Endodermal cell (in vitro differentiated cells): ENCODE measurements at regions not wholly inside any gene's neighbourhood (a gene's known extent, or its start where the extent isn't known, plus 50 kb on each side); places are given as distances from the start of the nearest gene placed in this dataset.

Experiments
- DNase-seq: peaks from one replicate; pipeline ENCODE4 v3.0.0-alpha.2; 2017
- H3K27ac ChIP-seq: 2 replicates; pipeline ENCODE4 v1.5.1; 2013; ENCODE audit warnings: mild to moderate bottlenecking, low read depth, low read length, moderate library complexity
- H3K27me3 ChIP-seq: 2 replicates; pipeline ENCODE4 v1.6.1; 2013; ENCODE audit warnings: mild to moderate bottlenecking, low read length, moderate library complexity; ENCODE audit not compliant: insufficient read depth, control insufficient read depth, poor library complexity, severe bottlenecking
- H3K36me3 ChIP-seq: 2 replicates; pipeline ENCODE4 v1.7.0; 2013; ENCODE audit warnings: mild to moderate bottlenecking, low read length, moderate library complexity; ENCODE audit not compliant: control insufficient read depth, insufficient read depth
- H3K4me1 ChIP-seq: one replicate; pipeline ENCODE4 v1.7.0; 2013; ENCODE audit warnings: low read length; ENCODE audit not compliant: control insufficient read depth, insufficient read depth
- H3K4me3 ChIP-seq: 2 replicates; pipeline ENCODE4 v1.5.1; 2013; ENCODE audit warnings: mild to moderate bottlenecking, low read length, moderate library complexity
- H3K9ac ChIP-seq: 2 replicates; pipeline ENCODE4 v1.6.1; 2013; ENCODE audit warnings: mild to moderate bottlenecking, low read length, moderate library complexity; ENCODE audit not compliant: poor library complexity, severe bottlenecking; ENCODE audit errors: extremely low read depth
- H3K9me3 ChIP-seq: 2 replicates; pipeline ENCODE4 v1.6.1; 2013; ENCODE audit warnings: mild to moderate bottlenecking, low read length, moderate library complexity; ENCODE audit not compliant: control insufficient read depth
- H3K27ac Mint-ChIP-seq: 2 replicates; pipeline ENCODE4 v1.8.0; 2020; ENCODE audit warnings: mixed read lengths
- H3K27me3 Mint-ChIP-seq: 2 replicates; pipeline ENCODE4 v1.8.0; 2021; ENCODE audit warnings: mild to moderate bottlenecking, mixed read lengths; ENCODE audit not compliant: insufficient read depth
- H3K36me3 Mint-ChIP-seq: 2 replicates; pipeline ENCODE4 v1.8.0; 2020; ENCODE audit warnings: low read depth, mixed read lengths
- H3K4me1 Mint-ChIP-seq: 2 replicates; pipeline ENCODE4 v1.8.0; 2020; ENCODE audit warnings: mixed read lengths
- H3K4me3 Mint-ChIP-seq: 2 replicates; pipeline ENCODE4 v1.8.0; 2020; ENCODE audit warnings: mild to moderate bottlenecking, moderate library complexity, mixed read lengths
- H3K9me3 Mint-ChIP-seq: 2 replicates; pipeline ENCODE4 v1.8.0; 2020; ENCODE audit warnings: mild to moderate bottlenecking, mixed read lengths
- CTCF ChIP-seq: fragments of 200-600 bp; sonication (generic); conservative IDR thresholded peaks from 2 replicates; pipeline ENCODE4 v1.5.0; 2021; ENCODE audit warnings: antibody characterized with exemption, mild to moderate bottlenecking
- WGBS, 2 experiments: methylation state at CpG; one replicate each; pipeline versions ENCODE4 v1.1.5 to v1.1.7; 2013; ENCODE audit warnings: missing lambda C conversion rate in 2 of 2, mixed read lengths in 1 of 2; ENCODE audit not compliant: insufficient coverage in 1 of 2, insufficient read length in 1 of 2; 5-methylcytosine and 5-hydroxymethylcytosine counted together

- no peaks in the 10 kb centered on the region for H3K36me3 ChIP-seq
- no peak overlapping the region for H3K4me3 ChIP-seq
- Mint-ChIP-seq H3K27ac (no peak overlapping the region), H3K27me3 (no peaks in the 10 kb centered on the region), H3K4me1 (peaks cover 11% of the 10 kb centered on the region), H3K4me3 (no peak overlapping the region), H3K9me3 (peaks cover 10% of the 10 kb centered on the region), H3K36me3 (peaks cover 1% of the 10 kb centered on the region)
- no peak overlapping the region for H3K27ac ChIP-seq
- peaks cover 17% of the 10 kb centered on the region for H3K9me3 ChIP-seq
- H3K9ac ChIP-seq, result no peak overlapping the region
- TF ChIP-seq CTCF, result no peak
- no peaks in the 10 kb centered on the region for H3K27me3 ChIP-seq
- H3K4me1 ChIP-seq, result no peaks in the 10 kb centered on the region
- DNase-seq, result no peak
- 94% methylated on average over 2 of the region's 2 CpGs; no CpG with 5 or more reads in 1 of the 2 experiments for WGBS, 2 experiments
These were observed 177.2 kb downstream of the GPAM start for GRCh38 chr10:112006407-112006806.

- DNase-seq, result no peak
- no peak overlapping the region for H3K9ac ChIP-seq
- H3K36me3 ChIP-seq, result no peaks in the 10 kb centered on the region
- no peaks in the 10 kb centered on the region for H3K27me3 ChIP-seq
- WGBS, 2 experiments, result 71 to 85% methylated on average over 5 to 7 of the region's 7 CpGs
- no peak overlapping the region for H3K27ac Mint-ChIP-seq
- no peak for TF ChIP-seq CTCF
- H3K9me3 Mint-ChIP-seq, result peaks cover 6% of the 10 kb centered on the region
- no peak overlapping the region for H3K4me3 Mint-ChIP-seq
- H3K27ac ChIP-seq, result no peak overlapping the region
- no peaks in the 10 kb centered on the region for H3K4me1 ChIP-seq
- H3K9me3 ChIP-seq, result peaks cover 13% of the 10 kb centered on the region
- no peaks in the 10 kb centered on the region for H3K27me3 Mint-ChIP-seq
- H3K36me3 Mint-ChIP-seq, result no peaks in the 10 kb centered on the region
- H3K4me1 Mint-ChIP-seq, result peaks cover 11% of the 10 kb centered on the region
- H3K4me3 ChIP-seq, result no peak overlapping the region
These were observed 176.7 kb downstream of the GPAM start for GRCh38 chr10:112006831-112007230.

DNA sequence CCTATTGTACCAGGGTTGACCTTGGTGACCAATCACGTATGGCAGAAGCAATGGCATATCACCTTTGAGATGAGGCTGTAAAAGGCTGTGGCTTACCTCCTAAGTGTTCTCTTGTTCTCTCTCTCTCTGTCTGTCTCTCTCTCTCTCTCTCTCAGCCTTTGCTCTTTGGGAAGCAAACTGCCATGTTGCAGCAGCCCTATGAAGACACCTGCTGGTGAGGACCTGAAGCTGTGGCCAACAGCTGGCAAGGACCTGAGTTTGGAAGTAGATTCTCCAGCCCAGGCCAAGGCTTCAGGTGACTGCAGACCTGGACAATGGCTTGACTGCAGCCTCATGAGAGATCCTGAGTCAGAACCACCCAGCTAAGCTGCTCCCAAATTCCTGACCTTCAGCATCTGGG lies 161.4 kb downstream of the GPAM start:
- peak; percentile 68 for TF ChIP-seq CTCF
- no peaks in the 10 kb centered on the region for H3K9me3 ChIP-seq
- H3K4me1 ChIP-seq, result peaks cover 6% of the 10 kb centered on the region
- H3K36me3 Mint-ChIP-seq, result no peaks in the 10 kb centered on the region
- no peaks in the 10 kb centered on the region for H3K27me3 ChIP-seq
- H3K9ac ChIP-seq, result no peak overlapping the region
- H3K27me3 Mint-ChIP-seq, result no peaks in the 10 kb centered on the region
- no peak overlapping the region for H3K4me3 Mint-ChIP-seq
- no peak overlapping the region for H3K4me3 ChIP-seq
- no peak overlapping the region for H3K27ac ChIP-seq
- H3K9me3 Mint-ChIP-seq, result peaks cover 3% of the 10 kb centered on the region
- H3K4me1 Mint-ChIP-seq, result peaks cover 17% of the 10 kb centered on the region
- 80 to 86% methylated on average over 1 of the region's 1 CpG for WGBS, 2 experiments
- H3K27ac Mint-ChIP-seq, result no peak overlapping the region
- no peaks in the 10 kb centered on the region for H3K36me3 ChIP-seq
- peak; percentile 69 for DNase-seq
